Heart left ventricle (tissue), 16 donors: ENCODE measurements at regions not wholly inside any gene's neighbourhood (a gene's known extent, or its start where the extent isn't known, plus 50 kb on each side); places are given as distances from the start of the nearest gene placed in this dataset.

Experiments used
- ATAC-seq, 4 donors: fragments of 200-7000 bp; cut with Tn5 transposase; one replicate each; pipeline ENCODE4 v1.9.1; 2020 to 2022; ENCODE audit warnings: moderate library complexity in 4 of 4, mild to moderate bottlenecking in 3 of 4, moderate number of reproducible peaks in 1 of 4
- DNase-seq, 5 donors: peaks; one replicate each; pipeline ENCODE4 v3.0.0-alpha.2; 2020
- H3K27ac ChIP-seq, 12 donors: fragments of 200-600 bp; sonication (generic) in 4 of 12; one replicate each; pipeline versions ENCODE4 v1.5.0 to v1.8.0; 2016 to 2022; ENCODE audit warnings: mild to moderate bottlenecking in 2 of 12
- H3K27me3 ChIP-seq, 9 donors: fragments of 200-600 bp; sonication (generic) in 2 of 9; one replicate each; pipeline versions ENCODE4 v1.5.1 to v1.8.0; 2016 to 2022; ENCODE audit warnings: mild to moderate bottlenecking in 3 of 9
- H3K36me3 ChIP-seq, 9 donors: fragments of 200-600 bp; sonication (generic) in 2 of 9; one replicate each; pipeline versions ENCODE4 v1.5.0 to v1.8.0; 2018 to 2022; ENCODE audit warnings: mild to moderate bottlenecking in 2 of 9
- H3K4me1 ChIP-seq, 12 donors: fragments of 200-600 bp; sonication (generic) in 4 of 12; one replicate each; pipeline versions ENCODE4 v1.5.0 to v1.8.0; 2016 to 2022; ENCODE audit warnings: mild to moderate bottlenecking in 3 of 12
- H3K4me3 ChIP-seq, 12 donors: fragments of 200-600 bp; sonication (generic) in 4 of 12; one replicate each; pipeline versions ENCODE4 v1.5.0 to v1.8.0; 2017 to 2022; ENCODE audit warnings: mild to moderate bottlenecking in 9 of 12, moderate library complexity in 4 of 12
- H3K9me3 ChIP-seq, 12 donors: fragments of 200-600 bp; sonication (generic) in 4 of 12; one replicate each; pipeline versions ENCODE4 v1.5.0 to v1.8.0; 2016 to 2022; ENCODE audit warnings: mild to moderate bottlenecking in 1 of 12
- CTCF ChIP-seq, 12 donors: fragments of 200-600 bp; sonication (generic) in 4 of 12; IDR thresholded peaks; one replicate each; pipeline versions ENCODE4 v1.5.0 to v1.8.0; 2018 to 2022; ENCODE audit warnings: antibody characterized with exemption in 12 of 12, mild to moderate bottlenecking in 5 of 12
- POLR2A ChIP-seq, 2 donors: fragments of 450-650 bp; IDR thresholded peaks; one replicate each; pipeline ENCODE4 v1.6.1; 2017; ENCODE audit warnings: antibody characterized with exemption in 2 of 2, mild to moderate bottlenecking in 2 of 2, moderate library complexity in 2 of 2
- WGBS, 4 donors: extraction: QIAGEN DNeasy Blood & Tissue Kit in 2 of 4; methylation state at CpG; one replicate each; pipeline versions ENCODE4 v1.1.5 to v1.1.7; 2013 to 2018; 5-methylcytosine and 5-hydroxymethylcytosine counted together
- intact Hi-C, 10 donors: fragments of 100-400 bp; cut with DNase I; formaldehyde crosslinking; loops; one replicate each; pipeline versions ENCODE4 v1.11.1 to v1.14.2; 2022
- donor health status: ischemic (EF 13 %, LVEDD 7.1; RV severe dilation, severe dysfunction).
- donor health status: healthy with polysubstance abuse.
- donor health status: DM: no; HTN: yes; CAD: no.
- donor health status: DM: no; HTN: no; CAD: no.
- donor health status: ischemic (EF 25% LVEDD 6.9; RV normal size, moderate dysfunction).
- donor health status: ischemic (EF 25% LVEDD 5.7; RV mildly dilated, moderate dysfunction).
- donor health status: healthy.
- donor health status: DM: yes; HTN: yes; CAD: no.
- donor health status: ischemic (EF 35%, LVEDD 5.7; RV mildly dilated, moderate dysfunction).
- donor health status: nonischemic (EF 11% LVEDD 7.7; RV severe dilation, severe dysfunction).
- donor health status: DM: yes; HTN: yes; CAD: no.
- donor health status: PGD.
- donor health status: ischemic (EF 29% LVEDD 5.4; RV normal size, mild dysfunction).
- donor health status: nonischemic (EF 23%, LVEDD 6.1; RV moderate dilation, normal function).

- H3K4me1 ChIP-seq: peaks cover 0 to 50% (median 21%) of the 10 kb centered on the region in 12 donors
- WGBS, 4 donors: 59 to 70% (median 64%) methylated on average over 4 of the region's 4 CpGs
- DNase-seq (no peak), ATAC-seq (peak in 1 of 4 donors; percentile 37)
- intact Hi-C loops: loop anchor here in 1 of 10 donors (10.0 kb wide), 1 partner anchor 172 kb away; no protein-coding TSS in a partner anchor
- no peak overlapping the region for H3K4me3 ChIP-seq
- no peaks in the 10 kb centered on the region for H3K36me3 ChIP-seq
- H3K27ac ChIP-seq: peak overlapping the region in 11 of 12 donors; percentile 6 to 75 (median 62)
- no peaks in the 10 kb centered on the region for H3K27me3 ChIP-seq
- H3K9me3 ChIP-seq: no peaks in the 10 kb centered on the region
- TF ChIP-seq CTCF (IDR thresholded peaks at IDR 0.05): no peak
These were observed 495.9 kb downstream of the SPRY1 start for GRCh38 chr4:123892368-123892976.

- 37 to 53% (median 44%) methylated on average over 9 of the region's 9 CpGs for WGBS, 4 donors
- no peak for TF ChIP-seq CTCF (IDR thresholded peaks at IDR 0.05)
- no peak for TF ChIP-seq POLR2A (IDR thresholded peaks at IDR 0.05)
- peak overlapping the region in 11 of 12 donors; percentile 6 to 75 (median 62) for H3K27ac ChIP-seq
- ATAC-seq (peak; percentile 46 to 82 (median 63)), DNase-seq (no peak)
- no peaks in the 10 kb centered on the region for H3K9me3 ChIP-seq
- H3K36me3 ChIP-seq: no peaks in the 10 kb centered on the region
- H3K4me1 ChIP-seq: peaks cover 0 to 50% (median 21%) of the 10 kb centered on the region in 12 donors
- no peaks in the 10 kb centered on the region for H3K27me3 ChIP-seq
- intact Hi-C loops: loop anchor here in 1 of 10 donors (10.0 kb wide), 1 partner anchor 172 kb away; no protein-coding TSS in a partner anchor
- H3K4me3 ChIP-seq: no peak overlapping the region
These were observed 496.7 kb downstream of the SPRY1 start for GRCh38 chr4:123893011-123893981.

- Histone ChIP-seq H3K4me1 (peaks cover 0 to 50% (median 20%) of the 10 kb centered on the region in 12 donors), H3K4me3 (no peak overlapping the region), H3K36me3 (no peaks in the 10 kb centered on the region), H3K9me3 (no peaks in the 10 kb centered on the region), H3K27me3 (no peaks in the 10 kb centered on the region), H3K27ac (peak overlapping the region in 9 of 12 donors; percentile 4 to 59 (median 38))
- DNase-seq (no peak), ATAC-seq (peak; percentile 70 to 91 (median 78))
- intact Hi-C loops: loop anchor here in 2 of 10 donors (5.0 to 10.0 kb wide), 2 partner anchors 64 to 168 kb away; no protein-coding TSS in a partner anchor
- TF ChIP-seq POLR2A (IDR thresholded peaks at IDR 0.05): no peak
- TF ChIP-seq CTCF (IDR thresholded peaks at IDR 0.05): no peak
These were observed 500.0 kb downstream of the SPRY1 start for GRCh38 chr4:123896446-123897071.
